ENCODE measurements at regions not wholly inside any gene's neighbourhood (a gene's known extent, or its start where the extent isn't known, plus 50 kb on each side); places are given as distances from the start of the nearest gene placed in this dataset.

GRCh38 chr9:109863961-109864360, 84.0 kb downstream of the PALM2AKAP2 start:
- no peak overlapping the region for H3K27ac ChIP-seq (ENCODE audit: insufficient read depth, low read depth, low read length)
- no peak for FAIRE-seq
- no peaks in the 10 kb centered on the region for H3K9me1 ChIP-seq (replicated peaks; ENCODE audit: control insufficient read depth, extremely low read depth, insufficient read depth, low read length)
- DNase-seq (ENCODE audit: low read depth, low spot score): no peak
- H3K4me2 ChIP-seq (ENCODE audit: insufficient read depth, low read length): no peak overlapping the region
- no peak for TF ChIP-seq MYC (IDR thresholded peaks at IDR 0.05; ENCODE audit: low read depth, low read length)
- no peak for TF ChIP-seq POLR2A (IDR thresholded peaks at IDR 0.05; ENCODE audit: low read depth, low read length)
- no peak for TF ChIP-seq FOS (IDR thresholded peaks at IDR 0.05; ENCODE audit: borderline replicate concordance, insufficient read depth, low read length)
- no peak for TF ChIP-seq GATA2 (IDR thresholded peaks at IDR 0.05; ENCODE audit: insufficient read depth, insufficient read length, low read depth, low read length)
- no peak for TF ChIP-seq EZH2 (IDR thresholded peaks at IDR 0.05; ENCODE audit: borderline replicate concordance, low read depth, low read length, severe bottlenecking)
- TF ChIP-seq MAX (IDR thresholded peaks at IDR 0.05; ENCODE audit: insufficient read depth, insufficient read length): no peak
- intact Hi-C loops (cut with micrococcal nuclease) (no loop called here), dilution Hi-C loops (cut with MboI; ENCODE audit: extremely low pct_ligation_motif_present, low sequenced_read_pairs) (no loop called here)
- H3K4me3 ChIP-seq (replicated peaks in 1 of 3; ENCODE audit: insufficient read depth in 1 of 3, low read depth in 1 of 3, low read length in 3 of 3): no peak overlapping the region
- no TSS peak for BruUV-seq (replicated peaks)
- no peaks in the 10 kb centered on the region for H3K36me3 ChIP-seq (ENCODE audit: control insufficient read depth in 2 of 2, extremely low read depth in 1 of 2, insufficient read depth in 2 of 2, low read length in 2 of 2)
- H4K20me1 ChIP-seq (replicated peaks; ENCODE audit: control insufficient read depth, extremely low read depth, insufficient read depth, low read length): no peaks in the 10 kb centered on the region
- no peak overlapping the region for H2AFZ ChIP-seq (ENCODE audit: low read depth, low read length)
- ChIA-PET POLR2A (no interaction called here), CTCF (interaction anchor here (1.3 kb wide), 1 partner anchor 10 kb away, joined by 3 read pairs; no protein-coding TSS in a partner anchor)
- H3K27me3 ChIP-seq (ENCODE audit: control insufficient read depth in 2 of 2, insufficient read depth in 2 of 2, low read length in 2 of 2): peaks cover 21 to 22% of the 10 kb centered on the region in 2 experiments
- H3K9ac ChIP-seq (replicated peaks; ENCODE audit: extremely low read depth, insufficient read depth, low read length): no peak overlapping the region
- no peaks in the 10 kb centered on the region for H3K79me2 ChIP-seq (ENCODE audit: control insufficient read depth, insufficient read depth, low read length)
- no peaks in the 10 kb centered on the region for H3K9me3 ChIP-seq (replicated peaks; ENCODE audit: control insufficient read depth, insufficient read depth, low read length)
- no peaks in the 10 kb centered on the region for H3K4me1 ChIP-seq (ENCODE audit: control insufficient read depth, extremely low read depth, insufficient read depth, low read length)

GRCh38 chr9:109865521-109865920, 85.5 kb downstream of the PALM2AKAP2 start:
- ChIA-PET POLR2A (no interaction called here), CTCF (interaction anchor here (0.7 kb wide), 1 partner anchor 352 kb away, joined by 3 read pairs; no protein-coding TSS in a partner anchor)
- Histone ChIP-seq H3K4me2 (ENCODE audit: insufficient read depth, low read length) (no peak overlapping the region), H3K4me1 (ENCODE audit: control insufficient read depth, extremely low read depth, insufficient read depth, low read length) (no peaks in the 10 kb centered on the region), H4K20me1 (replicated peaks; ENCODE audit: control insufficient read depth, extremely low read depth, insufficient read depth, low read length) (no peaks in the 10 kb centered on the region), H2AFZ (ENCODE audit: low read depth, low read length) (no peak overlapping the region), H3K9me1 (replicated peaks; ENCODE audit: control insufficient read depth, extremely low read depth, insufficient read depth, low read length) (no peaks in the 10 kb centered on the region), H3K9me3 (replicated peaks; ENCODE audit: control insufficient read depth, insufficient read depth, low read length) (no peaks in the 10 kb centered on the region), H3K27me3 (ENCODE audit: control insufficient read depth in 2 of 2, insufficient read depth in 2 of 2, low read length in 2 of 2) (peaks cover 18 to 25% of the 10 kb centered on the region in 2 experiments), H3K79me2 (ENCODE audit: control insufficient read depth, insufficient read depth, low read length) (no peaks in the 10 kb centered on the region), H3K9ac (replicated peaks; ENCODE audit: extremely low read depth, insufficient read depth, low read length) (no peak overlapping the region), H3K36me3 (ENCODE audit: control insufficient read depth in 2 of 2, extremely low read depth in 1 of 2, insufficient read depth in 2 of 2, low read length in 2 of 2) (no peaks in the 10 kb centered on the region), H3K4me3 (replicated peaks in 1 of 3; ENCODE audit: insufficient read depth in 1 of 3, low read depth in 1 of 3, low read length in 3 of 3) (no peak overlapping the region), H3K27ac (ENCODE audit: insufficient read depth, low read depth, low read length) (no peak overlapping the region)
- no peak for TF ChIP-seq GATA2 (IDR thresholded peaks at IDR 0.05; ENCODE audit: insufficient read depth, insufficient read length, low read depth, low read length)
- no peak for TF ChIP-seq MAX (IDR thresholded peaks at IDR 0.05; ENCODE audit: insufficient read depth, insufficient read length)
- TF ChIP-seq CTCF (IDR thresholded peaks at IDR 0.05; ENCODE audit: extremely low read depth in 1 of 2, insufficient read depth in 1 of 2, low read depth in 1 of 2, low read length in 2 of 2): no peak
- no peak for TF ChIP-seq MYC (IDR thresholded peaks at IDR 0.05; ENCODE audit: low read depth, low read length)
- TF ChIP-seq POLR2AphosphoS5 (IDR thresholded peaks at IDR 0.05; ENCODE audit: insufficient read depth, low read depth, low read length): no peak
- no peak for TF ChIP-seq JUN (IDR thresholded peaks at IDR 0.05; ENCODE audit: borderline replicate concordance, insufficient read depth, insufficient read length, low read depth)
- TF ChIP-seq POLR2A (IDR thresholded peaks at IDR 0.05; ENCODE audit: low read depth, low read length): no peak
- no peak for TF ChIP-seq EZH2 (IDR thresholded peaks at IDR 0.05; ENCODE audit: borderline replicate concordance, low read depth, low read length, severe bottlenecking)
- no peak for TF ChIP-seq FOS (IDR thresholded peaks at IDR 0.05; ENCODE audit: borderline replicate concordance, insufficient read depth, low read length)
- no TSS peak for BruUV-seq (replicated peaks)
- intact Hi-C loops (cut with micrococcal nuclease) (no loop called here), dilution Hi-C loops (cut with MboI; ENCODE audit: extremely low pct_ligation_motif_present, low sequenced_read_pairs) (no loop called here)
- FAIRE-seq (no peak), DNase-seq (ENCODE audit: low read depth, low spot score) (no peak)

All from endothelial cell of umbilical vein (primary cell).